Dermis microvascular lymphatic vessel endothelial cell (primary cell): ENCODE measurements at regions not wholly inside any gene's neighbourhood (a gene's known extent, or its start where the extent isn't known, plus 50 kb on each side); places are given as distances from the start of the nearest gene placed in this dataset.

ENCODE experiments used
- DNase-seq, 2 donors: peaks; one replicate each; pipeline versions ENCODE4 v3.0.0 to v3.0.0-alpha.2; 2010; ENCODE audit warnings: low read depth in 2 of 2

DNA sequence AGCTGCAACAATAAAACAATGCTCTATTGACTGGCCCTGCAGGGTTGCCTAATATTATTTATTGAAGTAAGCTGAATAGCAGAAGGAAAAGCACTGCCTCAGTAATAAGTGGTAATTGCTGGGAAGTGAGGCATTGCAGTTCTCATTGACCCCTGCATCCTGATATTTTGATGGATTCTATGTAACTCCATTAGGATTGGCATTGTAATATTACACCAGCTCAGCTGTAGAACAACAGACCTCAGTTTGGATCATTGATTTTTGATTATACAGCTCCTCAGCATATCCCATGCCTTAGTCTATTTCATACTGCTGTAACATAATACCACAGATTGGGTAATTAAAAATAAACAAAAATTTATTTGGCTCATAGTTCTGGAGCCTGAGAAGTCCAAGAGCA, 650.6 kb upstream of the SALL1 start:
- DNase-seq = no peak

DNA sequence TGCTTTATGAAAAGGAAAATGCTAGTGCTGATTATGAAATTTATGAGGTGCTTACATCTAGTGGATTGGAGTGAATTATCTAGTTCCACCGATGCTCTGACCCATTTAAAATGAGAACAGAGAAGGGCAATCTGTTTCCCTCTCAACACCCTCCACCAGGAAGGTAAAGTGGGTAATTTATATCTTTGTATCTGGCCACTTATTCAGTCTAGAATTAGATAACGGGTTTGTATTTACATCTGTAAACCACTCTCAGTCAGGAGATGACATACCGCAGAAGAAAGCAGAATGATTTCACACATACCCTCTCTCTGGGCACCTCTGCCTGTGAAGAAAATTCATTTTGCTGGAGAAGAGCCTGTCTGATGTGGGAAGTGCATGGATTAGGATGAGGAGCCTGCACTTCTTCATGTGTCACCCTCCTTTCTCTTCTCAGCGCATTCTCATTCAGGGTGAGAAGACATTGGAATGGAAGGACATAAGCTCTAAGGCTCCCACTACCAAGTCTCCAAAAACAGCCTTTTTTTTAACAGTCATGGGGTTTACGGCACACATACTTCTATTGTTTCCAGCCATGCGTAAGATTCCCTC, 646.7 kb upstream of the SALL1 start:
- DNase-seq = no peak

DNA sequence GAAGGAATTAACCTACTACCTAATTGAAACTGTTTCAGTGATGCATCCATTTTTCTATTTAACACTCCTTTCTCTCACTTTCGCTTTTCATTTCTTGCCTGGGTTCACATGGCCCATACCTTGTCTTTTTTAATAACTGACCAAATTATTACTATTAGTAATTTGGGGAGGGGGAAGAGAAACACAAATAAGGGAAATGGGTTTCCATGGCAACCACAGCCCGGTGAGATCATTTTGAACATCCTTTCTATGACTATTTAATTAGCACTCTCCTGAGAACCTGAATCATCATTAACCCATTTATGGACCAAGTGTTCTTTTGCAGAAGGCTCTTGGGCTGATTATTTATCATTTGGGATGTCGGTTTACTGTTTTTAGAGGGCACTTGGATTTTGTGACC, 628.2 kb upstream of the SALL1 start:
- no peak for DNase-seq

DNA sequence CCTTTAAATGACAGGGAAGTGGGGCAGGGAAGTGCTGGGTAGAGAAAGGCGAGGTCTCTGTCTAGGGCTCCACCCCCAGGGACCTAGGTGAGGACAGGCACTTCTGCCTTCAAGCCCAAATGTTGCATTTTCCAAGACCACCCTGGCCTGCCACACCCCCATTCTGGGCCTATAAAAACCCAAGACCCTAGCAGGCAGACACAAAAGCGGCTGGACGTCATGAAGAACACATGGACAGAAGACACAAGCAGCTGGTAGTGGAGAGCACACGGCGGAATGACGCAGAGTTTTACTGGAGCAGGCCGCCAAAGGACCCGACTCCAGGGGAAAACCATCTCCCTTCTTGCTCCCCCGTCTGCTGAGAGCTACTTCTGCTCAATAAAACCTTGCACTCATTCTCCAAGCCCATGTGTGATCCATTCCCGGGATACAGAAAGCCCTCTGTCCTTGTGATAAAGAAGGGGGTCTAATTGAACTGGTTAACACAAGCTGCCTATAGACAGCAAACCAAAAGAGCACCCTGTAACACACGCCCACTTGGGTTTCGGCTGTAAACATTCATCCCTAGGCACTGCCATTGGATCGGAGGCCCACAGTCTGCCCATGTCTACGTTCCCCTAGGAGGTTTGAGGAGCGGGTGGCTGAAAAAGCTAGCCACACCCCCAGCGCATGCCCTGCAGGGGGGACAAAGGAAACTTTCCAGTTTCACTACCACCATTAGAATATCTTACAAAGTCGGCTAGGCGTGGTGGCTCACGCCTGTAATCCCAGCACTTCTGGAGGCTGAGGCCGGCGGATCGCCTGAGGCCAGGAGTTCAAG, 622.2 kb upstream of the SALL1 start:
- no peak for DNase-seq

DNA sequence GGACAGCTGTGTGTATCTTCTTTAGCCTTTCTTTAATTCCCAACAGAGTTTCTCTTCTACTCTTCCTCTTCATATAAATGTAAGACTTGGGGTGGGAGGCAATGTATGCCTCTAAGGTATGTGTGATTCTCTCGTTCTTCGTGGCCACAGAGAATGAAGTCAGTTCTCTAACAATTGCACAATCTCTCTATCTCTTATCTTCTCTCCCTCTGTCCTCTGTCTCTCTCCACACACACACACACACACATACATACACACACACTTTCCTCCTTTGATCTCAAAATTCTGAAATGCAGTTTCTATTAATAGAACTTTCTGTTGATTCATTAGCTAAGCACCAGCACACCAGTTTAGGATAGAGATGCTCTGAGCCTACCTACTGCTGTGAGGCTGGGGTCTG, 615.7 kb upstream of the SALL1 start:
- no peak for DNase-seq

DNA sequence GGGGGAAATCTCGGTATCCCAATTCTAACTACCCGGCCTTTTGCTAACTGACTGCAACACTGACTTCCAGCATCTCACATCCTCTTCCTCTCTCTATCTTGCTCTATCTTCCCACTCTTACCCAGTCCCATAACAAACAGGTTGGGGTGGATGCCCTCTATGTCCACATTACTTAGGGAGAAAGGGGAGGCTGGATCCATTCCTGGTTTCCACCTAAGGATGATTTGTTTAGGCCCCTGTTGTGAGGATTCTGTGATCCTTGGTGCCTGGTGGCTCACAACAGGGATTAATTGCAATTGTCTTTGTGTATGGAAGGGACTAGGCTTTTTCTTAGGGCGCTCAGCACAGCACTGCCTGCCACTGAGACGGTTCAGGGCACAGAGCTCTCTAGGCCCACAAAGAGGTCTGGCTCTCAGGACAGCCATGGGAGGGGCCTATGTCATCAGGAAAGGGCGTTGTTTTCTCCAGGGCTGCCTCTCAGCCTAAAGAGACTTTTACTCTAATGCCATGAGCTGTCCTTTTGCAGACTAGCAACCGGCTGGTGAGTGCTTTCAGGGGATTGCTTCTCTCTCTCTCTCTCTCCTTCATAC, 612.1 kb upstream of the SALL1 start:
- no peak for DNase-seq

DNA sequence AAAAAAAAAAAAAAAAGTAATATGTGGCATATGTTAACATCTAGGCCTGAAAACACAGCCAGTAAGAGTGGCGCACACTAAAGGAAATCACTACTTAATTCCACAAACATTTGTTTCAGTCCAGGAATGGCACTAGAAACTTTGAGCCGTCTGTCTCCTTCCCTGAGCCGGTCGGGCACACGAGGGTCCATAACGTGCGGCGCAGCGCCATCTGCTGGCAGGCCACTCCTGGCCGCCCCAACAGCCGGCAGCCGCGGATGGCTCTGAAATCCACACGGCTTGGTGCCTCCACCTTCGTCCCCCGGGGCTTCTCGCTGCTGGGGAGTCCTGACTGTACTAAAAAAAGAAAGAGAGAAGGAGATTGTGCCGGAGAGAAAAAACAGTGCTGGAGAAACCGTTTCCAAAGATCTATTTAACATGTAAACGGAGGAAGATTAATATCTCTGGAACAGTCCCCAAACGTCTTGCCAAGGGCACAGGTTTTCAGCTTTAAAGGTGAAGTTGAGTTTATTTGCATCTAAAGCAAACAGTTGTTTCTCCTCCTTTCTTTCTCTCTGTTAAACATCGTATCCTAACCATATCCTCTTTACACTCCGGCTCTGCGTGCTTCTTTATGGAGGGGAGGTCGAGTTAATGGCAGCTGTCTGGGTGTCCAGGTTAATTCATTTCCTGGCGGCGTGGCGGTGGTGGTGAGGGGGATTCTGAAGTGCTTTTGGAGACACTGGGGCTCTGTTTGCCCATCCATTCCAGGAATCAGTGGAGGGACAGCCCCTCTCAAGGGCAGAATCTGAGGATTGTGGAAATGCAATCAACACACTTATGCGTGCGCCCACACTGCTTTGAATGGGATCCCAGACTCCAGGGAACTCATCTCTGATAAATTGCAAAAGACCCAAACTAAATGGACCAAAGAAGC, 611.3 kb upstream of the SALL1 start:
- peak; percentile 20 to 64 for DNase-seq

DNA sequence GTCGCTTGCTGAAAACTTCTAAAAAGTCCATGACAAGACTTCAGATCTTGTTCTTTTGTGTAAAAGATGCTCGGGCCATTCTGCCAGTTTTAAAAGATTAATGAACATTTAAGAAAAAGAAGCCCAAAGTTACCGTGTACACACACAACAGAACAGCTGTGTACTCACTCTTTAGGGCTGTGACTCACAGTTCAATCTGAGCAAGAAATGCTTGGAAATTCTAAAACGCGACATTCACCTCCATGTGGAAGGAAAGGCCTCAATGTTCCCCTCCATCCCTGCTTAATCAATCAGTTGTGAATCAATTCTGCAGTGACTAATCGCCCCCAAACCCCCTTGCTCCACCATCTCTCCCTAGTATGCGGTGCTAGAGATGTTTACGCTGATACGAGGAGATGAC, 609.9 kb upstream of the SALL1 start:
- DNase-seq = no peak

DNA sequence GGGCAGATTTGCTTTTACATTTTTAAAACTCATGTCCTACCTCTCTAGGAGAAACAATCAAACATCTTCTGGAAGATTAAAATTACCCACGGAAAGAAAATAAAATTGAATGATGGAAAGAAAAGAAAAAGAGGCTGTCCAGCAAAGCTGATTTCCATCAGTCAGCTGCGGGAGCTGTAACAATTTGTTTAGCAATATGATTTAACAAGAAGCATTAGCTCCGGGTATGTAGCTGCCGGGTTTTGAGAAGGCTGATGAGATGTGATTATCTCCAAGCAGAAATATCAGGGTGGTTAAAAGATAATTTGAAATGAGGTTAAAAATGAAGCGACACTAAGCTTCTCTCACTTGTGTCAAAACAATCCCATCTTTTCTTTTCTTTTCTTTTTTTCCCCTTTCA, 608.9 kb upstream of the SALL1 start:
- no peak for DNase-seq

DNA sequence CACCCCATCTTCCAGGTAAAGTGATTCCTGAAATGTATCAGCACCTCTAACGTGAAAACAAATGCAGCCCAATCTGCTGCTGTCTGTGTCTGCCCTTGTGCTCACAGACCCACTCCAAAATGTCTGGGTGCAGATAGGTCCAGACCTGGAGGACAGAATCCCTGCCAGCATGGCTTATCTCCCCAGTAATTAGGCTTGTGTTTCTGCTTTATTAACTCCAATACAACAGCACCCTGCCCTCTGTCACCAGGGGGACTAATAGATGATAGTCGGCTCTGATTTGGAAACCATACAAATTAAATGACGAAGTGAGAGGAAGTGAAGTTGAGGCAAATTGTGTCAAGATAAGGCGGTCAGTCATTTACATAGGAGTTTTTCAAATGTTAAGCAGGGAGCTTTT, 608.3 kb upstream of the SALL1 start:
- DNase-seq = no peak

DNA sequence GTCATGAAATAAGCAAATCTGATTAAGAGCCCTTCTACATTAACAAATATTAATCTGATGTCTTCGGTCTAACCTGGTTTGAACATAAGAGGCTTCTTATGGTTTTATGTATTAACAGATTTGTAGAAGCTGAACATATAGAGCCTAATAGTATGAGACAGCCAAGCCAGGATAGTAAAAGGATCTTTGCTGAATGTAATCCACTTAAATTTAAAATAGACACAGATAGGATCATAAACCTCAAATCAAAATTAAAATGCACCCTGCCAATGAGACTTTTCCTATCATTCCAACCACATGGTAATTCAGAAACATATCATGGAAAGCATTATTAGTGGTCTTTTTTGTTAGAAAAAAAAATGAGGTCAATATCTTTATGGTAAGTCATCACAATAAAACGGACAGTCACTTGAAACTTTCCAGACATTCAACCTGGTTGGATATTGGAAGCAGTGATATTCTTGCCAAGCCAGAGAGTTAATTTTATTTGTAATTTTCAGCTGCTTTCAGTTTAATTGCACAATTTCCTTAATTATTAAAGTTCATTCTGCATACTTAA, 606.9 kb upstream of the SALL1 start:
- DNase-seq = no peak

DNA sequence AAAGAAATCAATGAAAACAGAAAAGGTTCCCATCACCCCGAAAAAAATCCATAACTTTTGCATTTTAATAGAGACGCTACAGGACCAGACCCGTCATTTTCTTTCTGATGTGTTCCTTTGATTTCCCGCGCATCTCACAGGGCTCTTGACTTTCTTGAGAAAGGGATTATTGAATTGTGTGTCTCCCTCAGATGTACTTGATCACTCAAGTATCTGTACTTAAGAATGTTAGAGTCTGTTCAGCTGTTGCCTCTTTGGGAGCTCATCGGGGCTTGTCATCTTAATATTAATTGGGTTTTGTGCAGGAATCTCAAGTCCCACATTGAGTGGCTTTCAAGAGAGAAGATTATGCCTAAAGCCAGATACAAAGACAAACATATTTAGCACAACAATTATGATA, 606.4 kb upstream of the SALL1 start:
- DNase-seq = no peak

DNA sequence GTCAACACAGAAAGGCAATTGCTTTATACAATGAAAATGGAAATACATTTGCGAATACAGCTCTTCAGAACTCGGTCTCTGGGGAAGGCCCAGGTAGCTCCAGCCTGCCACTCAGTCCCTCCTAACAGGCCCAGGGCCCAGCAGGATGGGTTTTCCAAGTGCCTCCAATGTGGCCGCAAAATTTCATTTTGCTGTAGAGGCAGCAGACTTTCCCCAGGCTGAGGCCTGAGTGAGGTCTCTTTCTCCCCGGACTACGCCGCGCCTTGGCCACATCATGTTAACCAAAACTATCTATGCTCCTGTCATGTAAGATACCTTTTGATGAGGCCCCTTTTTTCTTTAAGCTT, 606.0 kb upstream of the SALL1 start:
- DNase-seq = no peak

DNA sequence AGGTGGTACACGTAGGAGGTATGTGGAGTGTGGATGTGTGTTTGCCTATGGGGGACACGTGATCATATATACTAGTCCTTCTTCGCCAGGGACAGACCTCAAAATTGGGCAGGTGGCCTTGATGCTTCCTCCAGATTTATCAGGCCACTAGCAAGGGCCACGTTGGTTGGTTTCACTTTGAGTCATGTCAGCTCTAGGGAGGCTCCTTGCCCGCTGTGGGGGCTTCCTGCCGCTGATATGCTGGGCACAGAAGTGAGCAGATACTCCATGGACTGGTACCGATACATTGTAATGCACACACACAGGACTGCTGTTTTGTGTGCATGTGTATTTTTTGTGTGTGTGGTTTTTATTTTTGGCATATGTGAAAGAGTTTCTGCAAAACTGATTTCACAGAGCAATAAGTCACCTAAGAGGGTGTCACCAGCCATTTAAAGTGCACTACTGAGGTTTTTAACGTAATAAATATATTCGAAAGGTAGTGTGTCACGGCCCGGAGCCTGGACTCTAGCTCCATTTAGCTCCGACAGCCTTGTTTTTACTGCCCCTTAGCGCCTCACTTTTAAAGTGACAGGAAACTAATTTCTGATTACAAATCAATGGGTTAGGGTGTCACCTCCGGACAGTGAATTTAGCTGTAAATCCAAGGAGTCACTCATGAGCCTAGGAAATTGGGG, 605.5 kb upstream of the SALL1 start:
- no peak for DNase-seq

DNA sequence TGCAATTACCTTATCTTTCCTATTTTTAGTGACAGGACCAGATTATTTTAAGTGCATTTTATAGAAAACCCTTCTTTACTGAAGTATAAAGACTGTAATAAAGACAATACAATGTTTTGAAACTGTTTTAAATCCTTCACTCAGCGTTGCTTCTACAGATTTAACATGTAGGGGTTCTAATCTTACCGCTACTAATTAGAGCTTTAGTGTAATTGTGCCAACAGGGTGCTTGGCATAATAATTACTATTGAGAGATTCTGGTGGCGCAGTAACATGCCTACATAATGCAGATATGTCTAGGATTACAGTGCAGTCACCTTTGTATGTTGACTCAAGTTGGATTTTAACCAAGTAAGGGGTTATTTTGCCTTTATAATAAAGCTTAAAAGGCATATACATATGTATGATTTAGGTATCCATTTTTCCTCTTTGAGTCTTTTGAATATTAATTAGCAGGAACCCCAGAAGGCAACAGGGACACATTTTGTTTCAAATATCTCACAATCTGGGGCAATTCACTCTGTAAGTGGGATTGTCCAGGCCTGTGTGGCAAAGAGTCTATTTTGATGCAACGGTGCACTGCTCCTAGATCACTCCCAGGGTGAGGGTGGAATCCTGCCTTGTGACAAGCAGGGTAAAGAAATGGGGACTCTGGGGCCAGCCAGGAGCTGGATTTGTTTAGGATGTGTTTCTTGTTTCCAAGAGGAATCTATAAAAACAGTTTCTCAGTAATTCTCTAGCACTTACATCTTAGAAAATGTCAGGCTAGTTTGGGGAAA, 604.7 kb upstream of the SALL1 start:
- DNase-seq = no peak

DNA sequence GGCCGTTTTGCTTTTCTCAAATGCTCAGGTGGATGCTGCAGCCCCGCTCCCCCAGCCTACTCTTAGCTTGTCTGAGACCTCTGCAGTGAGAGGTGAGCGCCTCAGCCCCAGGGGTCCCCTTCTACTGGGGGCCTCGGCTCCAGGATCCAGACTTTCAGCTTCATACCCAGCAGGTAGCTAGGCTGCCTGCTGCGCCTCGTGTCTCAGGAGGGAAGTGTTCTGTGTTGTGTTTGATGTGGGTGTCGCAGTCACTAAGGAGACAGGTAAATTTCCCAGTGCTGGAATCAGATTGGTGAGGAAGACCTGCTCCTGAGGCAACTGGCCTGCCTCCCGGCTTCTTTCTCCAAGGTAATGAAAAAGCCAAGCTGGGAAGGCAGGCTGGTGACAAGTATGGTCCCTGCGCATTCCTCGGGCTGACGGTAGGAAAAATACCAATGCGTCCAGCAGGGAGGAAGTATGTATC, 604.0 kb upstream of the SALL1 start:
- DNase-seq = no peak

DNA sequence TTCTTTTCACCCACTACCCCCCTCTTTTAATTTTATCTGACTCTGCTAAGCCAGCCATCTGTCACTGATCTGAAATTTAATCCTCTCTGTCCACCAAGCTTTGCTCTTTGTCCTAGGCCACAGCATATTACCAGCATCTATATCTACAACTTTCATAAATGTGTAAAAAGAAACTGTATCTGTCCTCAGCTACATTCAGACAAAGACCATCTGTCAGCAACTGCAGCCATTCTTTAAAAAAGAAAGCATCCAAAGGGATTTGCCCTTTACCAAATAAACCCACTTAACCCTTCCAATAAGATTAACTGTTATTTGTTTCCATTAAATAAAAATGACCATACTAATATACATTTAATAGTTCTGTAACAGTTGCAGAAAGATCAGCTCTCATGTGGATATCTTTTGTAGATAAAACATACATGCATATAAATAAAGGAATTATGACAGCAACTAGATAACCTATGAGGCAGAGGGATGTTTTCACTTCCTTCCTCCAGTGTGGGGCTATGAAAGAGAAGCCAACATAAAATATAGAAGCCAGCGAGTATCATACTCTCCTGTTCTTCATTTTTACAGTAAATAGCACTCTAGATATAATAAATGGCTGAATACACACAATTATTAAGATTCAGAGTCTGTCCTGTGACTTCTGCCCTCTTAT, 602.5 kb upstream of the SALL1 start:
- DNase-seq = no peak

DNA sequence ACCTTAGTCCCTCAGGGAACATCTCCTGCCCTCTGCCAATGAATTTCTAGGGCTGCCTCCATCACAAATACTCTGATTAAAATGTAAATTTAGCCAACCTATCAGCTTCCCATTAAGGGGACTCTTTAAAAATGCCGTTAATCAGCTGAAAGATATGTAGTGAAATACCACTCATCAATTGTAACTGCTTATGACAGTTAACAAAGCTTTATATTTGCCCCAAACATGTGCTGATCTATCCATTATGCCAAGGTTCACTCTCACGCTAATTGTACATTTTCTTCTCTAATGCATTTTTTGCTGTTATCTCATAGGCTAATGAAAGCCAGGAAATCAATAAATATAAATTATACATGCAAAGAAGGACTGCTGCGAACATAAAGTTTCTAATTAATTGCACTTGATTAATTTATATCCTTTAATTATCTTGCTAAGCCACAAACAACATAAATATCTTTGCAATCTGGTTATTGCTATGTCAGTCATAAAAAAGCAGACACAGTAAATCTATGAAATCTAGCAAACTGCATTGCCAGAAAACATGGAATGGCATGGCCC, 601.4 kb upstream of the SALL1 start:
- DNase-seq = no peak

DNA sequence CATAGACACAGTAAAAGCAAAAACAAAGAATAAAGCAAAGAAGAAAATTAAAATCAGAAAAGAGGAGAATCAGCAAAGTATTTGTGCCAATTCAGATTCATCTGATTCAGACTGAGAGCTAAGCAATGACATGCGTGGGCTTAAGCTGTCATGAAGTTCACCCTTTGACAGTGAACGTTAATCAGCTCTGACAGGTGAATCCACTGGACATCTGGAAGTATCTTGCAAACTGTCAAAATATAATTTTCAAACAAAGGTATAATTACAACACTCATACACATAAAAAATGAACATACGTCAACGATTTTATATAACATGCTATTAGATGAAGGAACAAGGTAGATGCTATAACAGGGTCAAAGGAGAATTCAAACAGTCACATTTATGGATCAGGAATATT, 596.3 kb upstream of the SALL1 start:
- no peak for DNase-seq

DNA sequence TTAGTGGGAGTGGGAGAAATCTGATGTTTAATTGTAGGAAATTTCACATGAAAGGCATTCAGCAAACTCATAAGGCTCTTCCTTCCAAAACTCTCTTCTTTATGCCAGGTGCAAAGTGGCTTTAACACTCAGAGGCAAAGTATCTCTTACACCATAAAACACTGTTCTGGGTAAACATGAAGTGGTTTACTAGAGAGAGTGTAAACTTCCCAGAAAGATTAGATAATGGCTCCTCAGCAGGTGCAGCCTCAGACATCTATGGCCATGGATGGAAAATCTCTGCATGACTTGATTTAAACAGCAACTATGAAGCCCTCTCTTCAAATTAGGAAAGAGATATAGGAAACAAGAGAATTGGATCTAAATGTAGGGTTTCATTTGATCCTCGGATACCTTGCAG, 583.1 kb upstream of the SALL1 start:
- no peak for DNase-seq
